HK-2 (cell line): ENCODE measurements at regions not wholly inside any gene's neighbourhood (a gene's known extent, or its start where the extent isn't known, plus 50 kb on each side); places are given as distances from the start of the nearest gene placed in this dataset.
"Not testable (repeated sequence)": the region's sequence is repeated elsewhere in the genome, so short reads cannot be mapped to it uniquely, and the experiment has no call there.

Experiments
- DNase-seq: peaks from one replicate; pipeline ENCODE4 v3.0.0-alpha.2; 2018; ENCODE audit not compliant: unreplicated experiment

DNA sequence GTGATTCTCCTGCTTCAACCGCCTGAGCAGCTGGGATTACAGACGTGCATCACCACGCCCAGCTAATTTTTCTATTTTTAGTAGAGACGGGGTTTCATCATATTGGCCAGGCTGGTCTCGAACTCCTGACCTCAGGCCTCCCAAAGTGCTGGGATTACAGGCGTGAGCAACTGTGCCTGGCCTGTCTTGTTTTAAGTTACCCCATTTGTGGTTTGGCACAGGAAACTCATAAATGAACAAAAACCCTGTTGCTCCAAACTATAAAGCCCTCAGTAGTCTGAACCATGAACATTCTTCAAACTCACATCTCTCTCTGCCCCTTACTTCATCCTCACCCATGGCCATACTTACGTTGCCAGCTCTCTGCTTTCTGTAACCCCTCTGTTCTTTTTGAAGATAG, 61.7 kb downstream of the RHOU start:
- DNase-seq: not testable (repeated sequence)

- DNase-seq: no peak
Observed at GRCh38 chr1:228798035-228798434, 62.8 kb downstream of the RHOU start.

DNA sequence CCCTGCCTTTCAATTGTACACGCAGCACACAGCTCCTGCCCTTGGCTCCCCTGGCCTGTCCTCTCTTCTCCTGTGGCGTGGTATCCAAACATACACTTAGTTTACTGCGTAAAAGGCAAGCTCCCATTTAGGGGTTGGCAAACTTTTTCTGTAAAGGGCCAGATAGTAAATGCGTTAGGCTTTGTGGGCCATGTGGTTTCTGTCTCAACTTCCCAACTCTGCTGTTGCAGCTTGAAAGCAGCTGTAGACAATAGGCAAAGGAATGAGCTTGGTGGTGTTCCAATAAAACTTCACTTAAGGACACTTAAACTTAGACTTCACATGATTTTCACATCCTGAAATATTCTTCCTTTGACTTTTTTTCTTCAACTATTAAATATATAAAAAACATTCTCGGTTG, 63.3 kb downstream of the RHOU start:
- no peak for DNase-seq

DNA sequence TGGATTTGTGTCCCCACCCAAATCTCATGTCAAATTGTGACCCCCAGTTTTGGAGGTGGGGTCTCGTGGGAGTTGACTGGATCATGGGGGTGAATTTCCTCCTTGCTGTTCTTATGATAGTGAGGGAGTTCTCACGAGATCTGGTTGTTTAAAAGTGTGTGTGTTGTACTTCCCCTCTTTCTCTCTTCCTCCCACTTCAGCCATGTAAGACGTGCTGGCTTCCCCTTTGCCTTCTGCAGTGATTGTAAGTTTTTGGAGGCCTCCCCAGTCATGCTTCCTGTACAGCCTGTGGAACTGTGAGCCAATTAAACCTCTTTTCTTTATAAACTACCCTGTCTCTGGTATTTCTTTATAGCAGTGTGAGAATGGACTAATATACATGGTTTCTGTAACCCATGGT, 64.6 kb downstream of the RHOU start:
- DNase-seq: no peak

GRCh38 chr1:228801068-228801467, 65.8 kb downstream of the RHOU start:
- no peak for DNase-seq

DNA sequence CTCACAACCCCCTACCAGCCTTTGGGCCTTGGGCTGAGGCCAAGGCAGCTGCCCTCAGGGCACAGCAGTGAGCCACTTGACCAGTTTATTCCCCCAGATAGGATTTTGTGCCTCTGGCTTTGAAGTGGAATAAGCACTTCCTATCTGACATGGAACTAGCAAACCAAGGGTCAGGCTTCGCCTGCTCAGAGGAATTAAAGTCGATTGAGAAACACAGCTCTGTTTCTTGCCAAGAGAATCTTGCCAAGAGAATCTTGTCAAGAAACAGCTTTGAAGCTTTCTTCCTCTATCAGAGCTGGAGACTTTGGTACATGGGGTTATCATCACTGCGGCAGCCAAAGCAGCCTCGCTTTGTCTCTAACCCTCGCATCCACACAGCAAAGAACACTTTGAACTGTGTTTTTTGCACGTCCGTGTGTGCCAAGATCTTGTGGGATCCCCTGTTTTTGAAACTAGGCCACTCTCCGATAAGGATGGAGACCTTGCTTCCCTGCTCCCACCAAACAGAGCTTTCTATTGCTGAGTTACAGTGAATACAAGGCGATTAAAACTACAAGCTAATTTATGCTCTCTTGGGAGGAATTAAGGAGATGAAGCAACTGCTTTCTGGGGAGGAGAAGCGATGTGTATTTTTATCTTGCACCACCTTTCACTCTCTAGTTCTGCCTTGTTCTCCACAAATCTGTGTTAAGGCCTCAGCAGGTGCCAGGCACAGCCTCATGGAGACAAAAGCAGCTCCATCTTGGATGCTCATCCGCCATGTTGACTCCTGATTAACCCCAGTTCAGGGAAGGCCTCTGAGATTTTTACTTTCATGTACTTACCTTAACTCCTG, 67.3 kb downstream of the RHOU start:
- no peak for DNase-seq

DNA sequence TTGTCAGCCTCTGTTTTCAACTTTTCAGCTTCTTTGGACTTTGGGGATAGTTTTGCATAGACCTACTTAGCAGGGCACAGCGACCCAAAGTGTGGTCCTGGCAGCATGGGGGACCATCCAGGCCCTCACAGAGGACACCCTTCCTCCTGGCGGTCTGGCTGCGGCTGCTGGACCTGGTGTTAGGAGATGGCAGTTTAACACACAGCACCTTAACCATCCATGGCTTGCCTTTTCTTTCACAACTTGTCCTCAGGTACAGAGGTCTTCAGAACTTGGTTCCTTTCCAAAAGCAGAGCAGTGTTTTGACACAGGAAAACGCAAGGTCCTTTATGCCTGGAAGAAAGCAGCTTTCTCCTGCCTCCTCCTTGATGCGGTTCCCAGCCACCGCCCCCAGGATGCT, 68.1 kb downstream of the RHOU start:
- no peak for DNase-seq

GRCh38 chr1:228804173-228804572, 68.9 kb downstream of the RHOU start:
- no peak for DNase-seq

DNA sequence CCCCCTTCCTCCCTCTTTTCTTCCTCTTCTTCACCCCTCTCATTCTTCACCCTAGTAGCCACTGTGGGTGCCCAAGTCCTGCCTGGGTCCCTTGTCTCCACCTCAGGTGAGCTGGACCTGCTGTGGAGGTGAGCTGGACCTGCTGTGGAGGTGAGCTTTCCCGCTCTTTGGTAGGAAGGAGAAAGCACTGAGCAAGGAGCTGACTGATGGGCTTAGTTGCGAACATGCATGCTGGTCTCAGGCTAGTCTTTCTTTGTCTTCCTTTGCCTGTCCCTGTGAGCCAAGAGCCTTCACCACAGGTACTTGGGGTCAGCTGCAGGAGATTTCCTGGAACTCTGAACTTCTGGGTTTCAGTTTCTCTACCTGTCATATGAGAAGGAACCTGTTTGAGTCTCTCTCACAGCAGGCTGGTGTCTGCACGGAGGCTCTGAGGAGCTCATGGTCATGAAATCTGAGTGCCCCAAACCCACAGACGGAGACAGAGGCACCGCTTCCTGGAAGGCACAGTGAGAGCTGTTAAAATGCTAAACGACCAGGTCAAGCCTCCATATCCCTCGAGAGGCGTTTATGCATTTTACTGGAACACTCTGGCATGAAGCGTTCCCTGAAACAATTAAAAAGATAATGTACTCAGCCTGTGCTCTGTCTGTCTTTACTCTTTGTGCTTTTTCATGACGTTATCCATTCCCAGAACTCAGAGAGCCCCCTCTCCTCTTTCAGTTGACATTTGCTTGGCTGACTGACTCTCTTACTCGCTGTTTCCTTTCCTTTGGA, 69.5 kb downstream of the RHOU start:
- DNase-seq: no peak

DNA sequence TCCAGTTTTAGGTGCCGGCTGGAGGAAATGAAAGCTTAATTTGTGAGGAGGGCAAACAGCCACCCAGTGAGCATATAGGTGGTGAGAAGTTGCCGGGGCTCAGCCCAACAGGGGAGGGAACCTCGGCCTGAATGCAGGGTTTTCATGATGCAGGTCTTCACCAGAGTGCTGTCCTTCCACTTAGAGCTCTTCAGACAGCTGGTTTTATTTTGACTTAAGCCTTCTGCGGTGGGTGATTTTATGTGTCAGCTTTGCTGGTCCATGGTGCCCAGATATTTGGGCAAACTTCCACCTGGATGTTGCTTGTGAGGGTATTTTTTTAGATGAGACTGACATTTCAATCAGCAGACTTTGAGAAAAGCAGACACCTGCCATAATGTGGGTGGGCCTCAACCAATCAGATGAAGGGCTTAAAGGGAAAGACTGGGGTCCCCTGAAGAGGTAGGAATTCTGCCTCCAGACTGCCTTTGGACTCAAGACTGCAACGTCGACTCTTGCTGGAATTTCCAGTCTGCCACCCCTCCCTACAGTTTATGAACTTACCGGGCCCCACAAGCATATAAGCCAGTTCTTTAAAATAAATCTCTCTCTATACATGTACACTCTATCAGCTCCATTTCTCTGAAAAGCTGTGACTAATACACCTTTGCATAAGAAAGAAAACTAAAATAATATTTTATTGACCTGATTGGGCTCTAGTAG, 72.8 kb downstream of the RHOU start:
- DNase-seq: no peak

GRCh38 chr1:228809621-228810394, 74.5 kb downstream of the RHOU start:
- no peak for DNase-seq

- DNase-seq: no peak
Observed at GRCh38 chr1:228810395-228810758, 75.1 kb downstream of the RHOU start.

DNA sequence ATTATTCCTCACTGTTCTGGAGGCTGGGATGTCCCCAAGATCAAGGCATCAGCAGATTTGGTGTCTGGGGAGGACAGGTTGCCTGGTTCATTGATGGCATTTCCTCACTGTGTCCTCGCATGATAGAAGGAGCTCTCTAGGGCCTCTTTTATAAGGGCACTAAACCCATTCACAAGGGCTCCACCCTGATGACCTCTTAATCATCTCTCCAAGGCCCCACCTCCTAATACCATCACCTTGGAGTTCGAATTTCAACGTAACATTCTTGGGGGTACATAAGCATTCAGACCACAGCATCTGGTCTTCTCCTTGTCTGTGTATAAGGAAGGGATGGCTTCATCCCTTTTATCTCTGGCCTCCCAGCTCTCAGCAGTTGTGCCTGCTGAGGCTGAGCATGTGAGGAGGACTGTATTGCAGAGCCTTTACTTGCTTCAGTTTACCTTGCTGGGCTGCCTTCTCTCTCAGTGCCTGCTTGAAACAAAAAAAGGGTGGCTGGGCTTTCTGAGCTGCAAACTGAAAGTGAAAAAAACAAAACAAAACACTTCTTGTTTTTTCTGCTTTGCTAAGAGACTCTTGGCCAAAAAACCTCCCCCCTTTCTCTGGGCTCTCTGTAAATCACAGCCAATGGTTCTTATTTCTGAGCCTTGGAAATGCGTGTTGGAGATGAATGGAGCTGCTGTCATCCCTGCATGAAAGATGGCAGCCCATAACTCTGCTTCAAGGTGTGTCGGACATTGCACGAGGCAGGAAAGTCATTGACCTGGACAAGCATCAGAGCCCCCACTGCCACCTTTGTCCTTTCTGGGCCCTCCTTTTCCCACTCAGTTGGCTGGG, 75.8 kb downstream of the RHOU start:
- no peak for DNase-seq

DNA sequence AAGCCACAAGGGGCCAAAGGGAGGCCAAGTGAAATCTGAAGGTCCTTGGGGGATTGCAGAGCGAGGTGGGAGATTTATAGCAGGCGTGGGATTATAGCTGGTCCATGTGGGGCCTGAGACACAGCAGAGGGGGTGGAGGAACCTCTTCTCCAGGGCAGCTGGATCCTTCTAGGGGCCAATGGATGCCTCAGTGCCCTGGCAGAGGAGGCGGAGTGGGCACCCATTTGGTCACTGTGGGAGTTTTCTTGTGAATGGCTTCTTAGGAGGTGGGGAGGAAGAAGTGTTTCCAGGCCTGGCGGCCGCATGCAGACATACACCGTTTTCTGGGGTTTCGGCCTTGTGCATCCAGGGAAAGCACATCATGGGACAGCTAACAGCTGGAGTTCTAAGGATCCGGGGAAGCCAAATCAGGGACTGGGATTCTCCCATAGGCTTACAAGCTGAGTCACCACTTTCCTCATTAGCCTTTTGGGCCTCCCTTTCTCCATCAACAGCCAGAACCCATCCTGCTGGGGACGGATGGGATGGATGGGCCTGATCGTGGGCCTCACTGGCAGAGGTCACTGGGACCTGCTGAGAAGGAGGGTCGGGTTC, 76.5 kb downstream of the RHOU start:
- DNase-seq: no peak

GRCh38 chr1:228812961-228813360, 77.7 kb downstream of the RHOU start:
- DNase-seq: no peak

- DNase-seq: no peak
Observed at GRCh38 chr1:228814176-228814575, 78.9 kb downstream of the RHOU start.

GRCh38 chr1:228818296-228818695, 83.0 kb downstream of the RHOU start:
- no peak for DNase-seq

GRCh38 chr1:228818928-228819630, 83.8 kb downstream of the RHOU start:
- no peak for DNase-seq

DNA sequence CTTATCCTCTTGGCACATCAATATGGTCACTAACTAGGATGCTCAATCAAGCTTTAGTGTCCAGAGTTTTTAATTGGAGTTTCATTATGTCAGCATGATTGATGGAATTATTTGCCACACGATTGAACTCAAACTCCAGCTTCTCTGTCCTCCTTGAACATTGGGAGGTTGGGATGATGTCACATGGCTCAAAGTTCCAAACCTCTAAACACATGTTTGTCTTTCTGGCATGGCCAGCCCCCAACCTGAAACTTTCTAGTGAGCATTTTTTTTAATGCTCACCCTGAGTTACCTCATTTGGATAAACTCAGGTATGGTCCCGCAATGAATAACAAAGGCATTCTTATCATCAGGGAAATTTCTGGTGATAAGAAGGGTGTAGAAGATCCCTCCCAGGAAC, 86.0 kb downstream of the RHOU start:
- no peak for DNase-seq

DNA sequence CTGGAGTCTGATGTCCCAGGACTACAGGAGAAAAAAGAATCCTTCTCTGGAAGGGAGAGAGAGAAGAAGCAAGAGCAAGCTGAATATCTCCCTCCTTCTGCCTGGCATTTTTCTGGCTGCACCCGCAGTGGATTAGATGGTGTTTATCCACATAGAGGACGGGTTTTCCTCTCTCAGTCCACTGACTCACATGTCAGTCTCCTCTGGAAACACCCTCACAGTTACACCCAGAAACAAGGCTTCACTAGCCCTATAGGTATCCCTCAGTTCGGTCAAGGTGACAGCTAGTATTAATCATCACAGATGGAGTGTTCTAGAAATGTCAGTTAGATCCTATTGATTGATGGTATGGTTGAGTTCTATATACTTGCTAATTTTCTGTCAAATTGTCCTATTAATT, 87.9 kb downstream of the RHOU start:
- DNase-seq: no peak
